G401.6 (cell line): ENCODE measurements at regions not wholly inside any gene's neighbourhood (a gene's known extent, or its start where the extent isn't known, plus 50 kb on each side); places are given as distances from the start of the nearest gene placed in this dataset.
"Not testable (repeated sequence)": the region's sequence is repeated elsewhere in the genome, so short reads cannot be mapped to it uniquely, and the experiment has no call there.

Experiments
- FAIRE-seq: peaks from 2 replicates; lab custom pipeline; 2012; peaks lifted over from hg19 to GRCh38; lab: Jason Lieb, UNC

DNA sequence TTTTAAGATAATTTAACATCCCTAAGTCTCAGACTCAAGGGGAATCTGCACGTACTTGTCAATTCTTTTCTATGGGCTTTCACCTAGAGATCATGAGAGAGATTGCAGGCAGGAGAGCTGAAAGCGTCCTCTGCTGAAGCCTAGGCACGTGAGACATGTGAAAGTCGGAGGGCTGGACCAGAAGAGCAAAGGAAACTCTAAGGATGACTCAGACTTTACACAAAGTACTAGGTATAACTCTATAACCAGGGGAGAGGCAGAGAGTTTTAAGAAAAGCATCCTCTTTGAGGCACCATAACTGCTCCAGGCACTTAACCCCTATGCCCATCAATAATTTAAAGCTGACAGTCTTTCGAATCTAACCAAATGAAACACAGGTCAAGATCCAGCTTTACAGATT is 436.6 kb downstream of the VGLL3 start:
- no peak for FAIRE-seq

DNA sequence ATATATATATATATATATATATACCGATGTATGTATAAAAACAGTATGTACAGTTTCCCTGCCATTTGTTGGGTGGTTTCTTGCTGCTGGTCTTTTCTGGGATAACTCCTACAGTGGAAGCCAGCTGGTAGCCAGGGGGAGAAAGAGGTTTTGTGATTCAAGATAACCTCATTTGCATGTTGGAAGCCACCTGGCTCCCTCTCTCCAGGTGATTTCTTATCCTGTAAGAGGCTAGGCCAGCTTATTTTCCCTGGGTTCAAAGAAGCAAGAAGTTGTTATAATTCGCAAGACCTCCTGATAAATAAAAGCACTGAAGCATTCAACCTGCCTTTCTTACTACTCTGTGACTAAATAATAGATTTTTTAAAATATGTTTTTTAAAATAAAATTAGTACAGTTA is 443.3 kb downstream of the VGLL3 start:
- FAIRE-seq = no peak

GRCh38 chr3:86537171-86537570 is 453.8 kb downstream of the VGLL3 start:
- no peak for FAIRE-seq

GRCh38 chr3:86519819-86520218 is 471.1 kb downstream of the VGLL3 start:
- FAIRE-seq = no peak

DNA sequence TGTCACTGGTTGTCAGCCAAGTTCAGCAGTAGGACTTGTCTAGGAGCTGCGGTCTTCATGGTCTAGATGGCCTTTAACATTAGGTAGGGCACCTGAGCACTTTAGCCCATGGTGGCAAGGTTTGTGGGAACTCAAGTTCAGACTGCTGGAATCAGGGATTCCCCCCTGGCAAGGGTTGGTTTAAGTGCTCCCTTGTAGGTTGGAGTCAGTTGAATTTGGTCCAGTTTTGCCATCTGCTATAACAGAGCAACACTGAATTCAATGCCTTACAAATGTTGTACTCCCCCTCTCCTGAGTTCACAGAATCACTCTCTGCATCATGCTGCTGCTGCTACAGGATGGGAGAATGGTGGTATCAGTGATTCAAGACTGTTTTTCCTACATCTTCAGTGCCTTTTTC is 509.3 kb downstream of the VGLL3 start:
- FAIRE-seq = no peak

GRCh38 chr3:86481031-86481430 is 509.9 kb downstream of the VGLL3 start:
- no peak for FAIRE-seq

- FAIRE-seq = no peak
Measured at GRCh38 chr3:86464180-86464579, 526.8 kb downstream of the VGLL3 start.

DNA sequence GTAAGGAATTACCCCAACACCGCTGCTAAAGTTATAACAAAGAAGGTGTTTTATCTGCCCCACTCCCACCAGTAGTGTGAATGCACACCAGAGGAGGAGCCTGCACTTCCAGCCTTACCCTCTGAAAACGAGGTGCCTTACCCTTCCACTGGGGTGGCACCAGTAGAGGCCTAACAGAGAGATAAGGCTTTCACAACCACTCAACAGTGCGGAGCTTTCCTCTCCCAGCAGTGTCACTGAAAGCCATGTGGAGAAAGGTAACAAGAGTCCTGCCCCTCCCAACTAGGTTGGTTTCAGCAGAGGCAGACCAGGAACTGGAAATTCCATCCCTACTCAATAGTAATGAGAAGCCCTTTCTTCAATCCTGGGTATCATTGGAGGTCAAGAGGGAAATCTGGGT is 539.2 kb downstream of the VGLL3 start:
- FAIRE-seq = no peak

DNA sequence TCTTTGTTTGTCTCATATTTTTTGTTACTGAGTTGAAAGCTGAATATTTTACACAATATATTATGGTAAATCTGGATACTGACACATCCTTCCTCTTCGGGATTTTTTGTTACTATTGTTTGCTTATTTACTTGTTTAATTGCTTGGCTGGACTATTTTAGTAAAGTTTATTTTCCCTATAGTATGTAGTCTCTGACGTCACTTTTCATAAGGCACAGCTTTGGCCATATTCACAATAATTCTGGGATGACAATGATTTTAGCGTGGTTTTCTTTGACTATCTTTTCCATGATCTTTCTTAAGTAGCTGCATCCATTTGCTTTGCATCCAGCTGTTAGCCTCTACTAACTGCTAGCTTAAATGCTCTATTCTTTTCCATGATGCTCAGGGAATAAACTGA is 552.4 kb downstream of the VGLL3 start:
- FAIRE-seq = no peak

- no peak for FAIRE-seq
Measured at GRCh38 chr3:86427343-86427742, 563.6 kb downstream of the VGLL3 start.

DNA sequence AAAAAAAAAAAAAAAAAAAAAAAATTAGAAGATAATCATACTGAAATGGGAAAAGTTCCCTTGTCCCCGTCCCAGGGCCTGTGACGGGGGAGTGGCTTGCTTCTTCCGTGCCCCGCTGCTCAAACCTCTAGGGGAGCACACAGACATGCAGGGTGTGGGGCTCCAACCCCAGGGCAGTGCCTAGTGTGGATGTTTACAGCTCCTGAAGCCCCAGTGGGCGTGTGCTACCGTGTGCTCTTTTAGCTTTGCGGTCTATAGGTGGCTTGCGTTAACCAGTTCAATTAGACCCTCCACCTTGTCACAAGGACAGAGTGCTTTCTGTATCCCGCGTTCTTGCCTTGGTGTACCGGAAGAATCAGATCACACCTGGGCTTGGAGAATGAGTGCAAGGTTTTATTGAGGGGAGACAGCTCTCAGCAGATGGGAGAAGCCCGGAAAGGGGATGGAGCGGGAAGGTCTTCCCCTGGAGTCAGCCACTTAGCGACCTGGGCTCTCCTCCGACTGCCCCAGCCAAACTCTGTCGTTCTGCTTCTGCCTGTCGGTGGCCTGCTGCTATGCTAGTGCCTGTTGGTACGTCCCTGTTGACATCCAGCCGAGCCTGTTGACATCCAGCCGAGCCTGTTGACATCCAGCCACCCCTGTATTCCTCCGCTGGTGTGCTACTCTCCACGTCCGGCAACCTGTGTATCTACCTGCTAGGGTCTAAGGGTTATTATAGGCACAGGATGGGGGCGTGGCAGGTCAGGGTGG is 569.8 kb downstream of the VGLL3 start:
- FAIRE-seq = no peak

- FAIRE-seq = no peak
Measured at GRCh38 chr3:86418861-86419260, 572.1 kb downstream of the VGLL3 start.

DNA sequence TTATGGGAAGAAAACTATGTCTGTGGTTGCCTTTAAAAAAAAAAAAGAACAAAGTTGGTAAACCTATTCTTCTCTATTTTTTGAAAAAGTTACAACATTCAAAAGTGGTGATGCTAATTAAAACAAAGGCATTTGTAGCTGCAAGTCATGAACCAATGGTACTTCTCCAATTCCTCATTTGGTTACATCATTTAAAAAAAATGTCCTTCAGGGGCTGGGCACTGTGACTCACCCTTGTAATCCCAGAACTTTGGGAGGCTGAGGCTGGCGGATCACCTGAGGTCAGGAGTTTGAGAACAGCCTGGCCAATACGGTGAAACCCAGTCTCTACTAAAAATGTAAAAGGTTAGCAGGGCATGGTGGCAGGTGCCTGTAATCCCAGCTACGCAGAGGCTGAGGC is 574.6 kb downstream of the VGLL3 start:
- no peak for FAIRE-seq

- FAIRE-seq = no peak
Measured at GRCh38 chr3:86413645-86414044, 577.3 kb downstream of the VGLL3 start.

DNA sequence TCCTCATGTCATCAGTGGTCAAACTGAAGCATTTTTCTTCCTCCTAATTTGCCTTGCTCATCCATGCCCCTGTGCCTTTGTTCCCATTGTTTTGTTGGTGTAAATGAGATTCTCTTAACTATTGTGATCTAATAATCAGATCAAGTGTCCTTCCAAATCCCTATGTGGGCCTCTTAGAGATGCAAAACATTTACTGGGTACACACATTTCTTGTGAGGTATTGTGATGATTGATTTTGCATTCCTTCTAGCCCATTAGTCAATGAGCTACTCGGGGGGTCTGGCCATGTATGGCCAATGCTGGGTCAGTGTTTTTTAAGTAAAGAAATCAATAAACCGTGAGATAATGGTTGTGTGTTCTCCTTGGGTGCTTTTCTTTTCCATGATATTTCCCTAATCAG is 580.4 kb downstream of the VGLL3 start:
- no peak for FAIRE-seq

DNA sequence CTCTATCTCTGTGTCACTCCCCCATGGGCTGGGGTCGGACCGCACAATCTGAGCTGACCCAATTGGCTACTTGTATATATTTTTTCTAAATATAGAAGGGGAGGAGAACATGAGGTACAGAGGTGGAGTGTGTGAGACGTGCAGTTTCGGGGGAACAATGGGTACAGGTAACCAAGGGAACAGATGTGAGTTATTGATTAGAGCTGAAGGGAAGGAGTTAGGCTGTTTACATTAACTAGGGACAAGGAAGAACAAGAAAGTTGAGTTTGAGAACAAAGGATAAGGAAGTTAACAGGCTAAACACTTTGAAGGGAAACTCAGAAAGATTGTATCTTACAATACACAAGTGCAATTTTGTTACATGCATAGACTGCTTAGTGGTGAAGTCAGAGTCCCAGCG is 601.2 kb downstream of the VGLL3 start:
- FAIRE-seq = not testable (repeated sequence)

- FAIRE-seq = no peak
Measured at GRCh38 chr3:86388820-86389219, 602.1 kb downstream of the VGLL3 start.

- FAIRE-seq = no peak
Measured at GRCh38 chr3:86382556-86382955, 608.4 kb downstream of the VGLL3 start.

- no peak for FAIRE-seq
Measured at GRCh38 chr3:86381247-86381646, 609.7 kb downstream of the VGLL3 start.

GRCh38 chr3:86379280-86379679 is 611.7 kb downstream of the VGLL3 start:
- no peak for FAIRE-seq

GRCh38 chr3:86378829-86379228 is 612.1 kb downstream of the VGLL3 start:
- no peak for FAIRE-seq

DNA sequence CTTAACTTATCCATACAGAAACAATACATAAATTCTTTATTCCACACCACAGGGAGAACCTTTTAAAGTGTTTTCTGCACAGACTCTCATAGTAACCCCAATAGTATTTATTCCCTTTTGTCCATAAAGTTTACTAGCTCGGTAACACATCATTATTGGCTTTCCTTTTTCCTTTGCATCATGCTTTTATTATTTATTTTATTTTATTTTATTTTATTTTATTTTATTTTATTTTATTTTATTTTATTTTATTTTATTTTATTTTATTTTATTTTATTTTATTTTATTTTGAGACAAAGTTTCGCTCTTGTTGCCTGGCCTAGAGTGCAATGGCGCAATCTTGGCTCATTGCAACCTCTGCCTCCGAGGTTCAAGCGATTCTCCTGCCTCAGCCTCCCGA is 655.4 kb downstream of the VGLL3 start:
- peak; percentile 48 for FAIRE-seq

GRCh38 chr3:86333636-86334035 is 657.3 kb downstream of the VGLL3 start:
- FAIRE-seq = no peak

DNA sequence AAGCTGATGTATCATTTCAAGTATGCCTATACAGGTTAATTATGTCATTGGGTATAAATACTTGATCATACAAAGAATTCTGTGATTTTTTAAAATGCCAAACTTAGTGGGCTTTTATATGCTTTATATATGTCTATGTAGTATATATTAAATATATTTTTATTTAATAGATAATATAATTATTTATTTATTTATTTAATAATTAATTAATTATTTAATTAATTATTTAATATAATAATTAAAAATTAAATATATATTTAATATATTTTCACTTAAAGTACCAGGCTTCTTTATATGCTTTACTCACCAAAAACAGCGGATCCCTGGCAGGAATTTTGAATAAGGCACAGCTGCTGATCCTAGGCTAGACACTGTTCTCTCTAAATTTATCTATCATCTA is 687.0 kb downstream of the VGLL3 start:
- peak; percentile 91 for FAIRE-seq
